ENCODE measurements at regions not wholly inside any gene's neighbourhood (a gene's known extent, or its start where the extent isn't known, plus 50 kb on each side); places are given as distances from the start of the nearest gene placed in this dataset.

DNA sequence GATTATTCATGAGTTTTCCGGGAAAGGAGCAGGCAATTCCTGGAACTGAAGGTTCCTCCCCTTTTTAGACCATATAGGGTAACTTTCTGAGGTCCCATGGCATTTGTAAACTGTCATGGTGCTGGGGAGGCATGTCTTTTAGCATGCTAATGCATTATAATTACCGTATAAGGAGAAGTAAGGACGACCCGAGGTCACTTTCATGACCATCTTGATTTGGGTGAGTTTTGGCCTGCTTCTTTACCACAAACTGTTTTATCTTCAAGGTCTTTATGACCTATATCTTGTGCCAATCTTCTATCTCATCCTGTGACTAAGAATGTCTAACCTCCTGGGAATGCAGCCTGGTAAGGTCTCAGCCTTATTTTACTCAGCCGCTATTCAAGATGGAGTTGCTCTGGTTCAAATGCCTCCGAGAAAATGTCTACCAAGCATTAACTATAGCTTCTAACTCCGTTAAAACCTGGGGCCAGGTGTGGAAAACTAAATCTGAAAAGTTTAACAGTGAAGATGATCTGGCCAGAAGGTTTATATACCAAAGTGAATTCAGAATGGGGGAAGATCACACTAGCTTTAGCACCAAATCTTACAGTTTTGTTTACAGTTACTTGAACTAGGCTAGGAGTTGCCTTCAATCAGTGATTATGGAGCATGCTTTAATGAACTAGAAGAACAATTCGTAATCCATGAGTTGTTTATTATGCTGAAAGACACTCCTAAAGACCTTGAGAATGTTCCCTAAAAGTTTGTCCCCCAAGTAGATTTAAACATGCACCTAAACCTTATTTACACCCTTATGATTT is 80.0 kb upstream of the TOP1 start:
- TF ChIP-seq SP1 (IDR thresholded peaks at IDR 0.05) (no peak), FOXK2 (IDR thresholded peaks at IDR 0.05) (no peak), BHLHE40 (IDR thresholded peaks at IDR 0.05; ENCODE audit: borderline replicate concordance) (no peak), ZNF384 (IDR thresholded peaks at IDR 0.05) (no peak), HDGF (IDR thresholded peaks at IDR 0.05; ENCODE audit: borderline replicate concordance) (no peak), SUZ12 (IDR thresholded peaks at IDR 0.05) (no peak), TARDBP (IDR thresholded peaks at IDR 0.05) (no peak), FOXA1 (IDR thresholded peaks at IDR 0.05) (no peak), FOXM1 (IDR thresholded peaks at IDR 0.05; ENCODE audit: borderline replicate concordance) (no peak), ELF4 (IDR thresholded peaks at IDR 0.05) (no peak), ARNT (IDR thresholded peaks at IDR 0.05) (no peak)
